Ovary (tissue), 7 donors: ENCODE measurements at regions not wholly inside any gene's neighbourhood (a gene's known extent, or its start where the extent isn't known, plus 50 kb on each side); places are given as distances from the start of the nearest gene placed in this dataset.

ENCODE experiments used
- DNase-seq, 5 donors: peaks; one replicate each; pipeline ENCODE4 v3.0.0-alpha.2; 2019 to 2020
- H3K27ac ChIP-seq, 2 donors: fragments of 200-600 bp; one replicate each; pipeline versions ENCODE4 v1.5.1 to v1.8.0; 2019 to 2022
- H3K27me3 ChIP-seq: fragments of 200-600 bp; one replicate; pipeline ENCODE4 v1.8.0; 2022
- H3K36me3 ChIP-seq: fragments of 200-600 bp; sonication (generic); one replicate; pipeline ENCODE4 v1.5.1; 2019
- H3K4me1 ChIP-seq: one replicate; pipeline ENCODE4 v1.8.1; 2013; ENCODE audit warnings: mild to moderate bottlenecking, moderate library complexity; ENCODE audit not compliant: insufficient read depth
- H3K4me3 ChIP-seq: fragments of 200-600 bp; sonication (generic); one replicate; pipeline ENCODE4 v1.5.1; 2017
- H3K9me3 ChIP-seq, 2 donors: fragments of 200-600 bp in 1 of 2; sonication (generic) in 1 of 2; one replicate each; pipeline versions ENCODE4 v1.5.1 to v1.8.1; 2013 to 2019; ENCODE audit warnings: mild to moderate bottlenecking in 1 of 2, moderate library complexity in 1 of 2
- EP300 ChIP-seq: sonication (generic); formaldehyde crosslinking; IDR thresholded peaks from one replicate; pipeline ENCODE4 v1.6.1; 2017; ENCODE audit warnings: antibody characterized with exemption
- POLR2A ChIP-seq: fragments of 450-650 bp; IDR thresholded peaks from one replicate; pipeline ENCODE4 v1.6.1; 2017; ENCODE audit warnings: antibody characterized with exemption, mild to moderate bottlenecking, moderate library complexity
- WGBS, 3 donors: extraction: QIAGEN DNeasy Blood & Tissue Kit in 1 of 3; methylation state at CpG; one replicate each; pipeline versions ENCODE4 v1.1.5 to v1.1.7; 2013 to 2017; 5-methylcytosine and 5-hydroxymethylcytosine counted together
- intact Hi-C, 4 donors: fragments of 100-400 bp; cut with DNase I; formaldehyde crosslinking; loops; one replicate each; pipeline versions ENCODE4 v1.11.0 to v1.15.1; 2022 to 2023
- TF ChIP-seq, protein P1 (sequence below), 3 donors: fragments of 450-650 bp in 2 of 3; fragments of 200-600 bp in 1 of 3; IDR thresholded peaks; one replicate each; pipeline versions ENCODE4 v1.5.1 to v1.8.0; 2016 to 2022; ENCODE audit warnings: antibody characterized with exemption in 3 of 3, mild to moderate bottlenecking in 1 of 3
- donor health status: DM: no; HTN: no; CAD: no; lungs with moderate emphysema.
- donor health status: DM: no; HTN: no; CAD: no.
- donor health status: Bipolar disorder and iron deficiency.
- donor health status: DM: no; HTN: no; CAD: no.
- donor health status: DM: yes; HTN: yes; CAD: no.

GRCh38 chr11:133727774-133728173, 117.5 kb downstream of the SPATA19 start:
- no peaks in the 10 kb centered on the region for H3K27me3 ChIP-seq
- 76 to 83% (median 82%) methylated on average over 8 of the region's 8 CpGs for WGBS, 3 donors
- TF ChIP-seq EP300: no peak
- H3K36me3 ChIP-seq: no peaks in the 10 kb centered on the region
- no peaks in the 10 kb centered on the region for H3K9me3 ChIP-seq
- DNase-seq: no peak
- no peaks in the 10 kb centered on the region for H3K4me1 ChIP-seq
- H3K27ac ChIP-seq: no peak overlapping the region
- no peak overlapping the region for H3K4me3 ChIP-seq
- intact Hi-C loops: no loop called here

DNA sequence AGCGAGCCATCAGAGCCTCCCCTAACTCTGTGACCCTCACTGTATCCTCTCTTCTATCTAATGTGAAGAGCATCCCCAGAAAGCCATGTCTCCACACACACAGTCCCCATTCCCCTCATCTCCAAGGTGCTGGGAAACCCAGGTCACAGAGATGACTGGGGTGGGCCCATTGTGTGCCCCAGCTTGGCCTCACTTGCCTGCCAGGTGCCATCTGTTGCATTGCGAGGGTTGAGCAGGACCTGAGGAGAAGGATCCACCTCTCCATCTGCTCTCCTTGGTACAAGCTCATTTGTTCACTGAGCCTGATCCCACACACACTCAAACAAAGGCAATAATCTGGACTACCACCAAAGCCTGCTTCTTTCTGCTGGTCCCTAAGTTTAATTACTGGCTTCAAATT, 118.8 kb downstream of the SPATA19 start:
- 69 to 82% (median 71%) methylated on average over 2 of the region's 2 CpGs for WGBS, 3 donors
- Histone ChIP-seq H3K27ac (no peak overlapping the region), H3K36me3 (no peaks in the 10 kb centered on the region), H3K9me3 (no peaks in the 10 kb centered on the region), H3K4me3 (no peak overlapping the region), H3K27me3 (no peaks in the 10 kb centered on the region), H3K4me1 (no peaks in the 10 kb centered on the region)
- DNase-seq: no peak
- intact Hi-C loops: no loop called here
- TF ChIP-seq EP300: no peak
- no peak for TF ChIP-seq POLR2A
- TF ChIP-seq, protein P1, sequence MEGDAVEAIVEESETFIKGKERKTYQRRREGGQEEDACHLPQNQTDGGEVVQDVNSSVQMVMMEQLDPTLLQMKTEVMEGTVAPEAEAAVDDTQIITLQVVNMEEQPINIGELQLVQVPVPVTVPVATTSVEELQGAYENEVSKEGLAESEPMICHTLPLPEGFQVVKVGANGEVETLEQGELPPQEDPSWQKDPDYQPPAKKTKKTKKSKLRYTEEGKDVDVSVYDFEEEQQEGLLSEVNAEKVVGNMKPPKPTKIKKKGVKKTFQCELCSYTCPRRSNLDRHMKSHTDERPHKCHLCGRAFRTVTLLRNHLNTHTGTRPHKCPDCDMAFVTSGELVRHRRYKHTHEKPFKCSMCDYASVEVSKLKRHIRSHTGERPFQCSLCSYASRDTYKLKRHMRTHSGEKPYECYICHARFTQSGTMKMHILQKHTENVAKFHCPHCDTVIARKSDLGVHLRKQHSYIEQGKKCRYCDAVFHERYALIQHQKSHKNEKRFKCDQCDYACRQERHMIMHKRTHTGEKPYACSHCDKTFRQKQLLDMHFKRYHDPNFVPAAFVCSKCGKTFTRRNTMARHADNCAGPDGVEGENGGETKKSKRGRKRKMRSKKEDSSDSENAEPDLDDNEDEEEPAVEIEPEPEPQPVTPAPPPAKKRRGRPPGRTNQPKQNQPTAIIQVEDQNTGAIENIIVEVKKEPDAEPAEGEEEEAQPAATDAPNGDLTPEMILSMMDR (IDR thresholded peaks at IDR 0.05): no peak

- no peaks in the 10 kb centered on the region for H3K27me3 ChIP-seq
- no peak overlapping the region for H3K27ac ChIP-seq
- TF ChIP-seq POLR2A: no peak
- TF ChIP-seq, protein P1 (IDR thresholded peaks at IDR 0.05): no peak
- TF ChIP-seq EP300: no peak
- H3K4me3 ChIP-seq: no peak overlapping the region
- no peaks in the 10 kb centered on the region for H3K9me3 ChIP-seq
- 53 to 61% (median 56%) methylated on average over 7 of the region's 7 CpGs for WGBS, 3 donors
- intact Hi-C loops: no loop called here
- no peaks in the 10 kb centered on the region for H3K36me3 ChIP-seq
- no peaks in the 10 kb centered on the region for H3K4me1 ChIP-seq
- no peak for DNase-seq
Measured at GRCh38 chr11:133724116-133724515, 121.2 kb downstream of the SPATA19 start.

GRCh38 chr11:133723056-133723455, 122.3 kb downstream of the SPATA19 start:
- DNase-seq: no peak
- WGBS, 3 donors: 10 to 12% (median 11%) methylated on average over 1 of the region's 1 CpG
- no peaks in the 10 kb centered on the region for H3K36me3 ChIP-seq
- no peak overlapping the region for H3K27ac ChIP-seq
- no peaks in the 10 kb centered on the region for H3K4me1 ChIP-seq
- intact Hi-C loops: no loop called here
- H3K9me3 ChIP-seq: no peaks in the 10 kb centered on the region
- TF ChIP-seq EP300: no peak
- TF ChIP-seq, protein P1 (IDR thresholded peaks at IDR 0.05): no peak
- no peak for TF ChIP-seq POLR2A
- no peak overlapping the region for H3K4me3 ChIP-seq
- no peaks in the 10 kb centered on the region for H3K27me3 ChIP-seq

DNA sequence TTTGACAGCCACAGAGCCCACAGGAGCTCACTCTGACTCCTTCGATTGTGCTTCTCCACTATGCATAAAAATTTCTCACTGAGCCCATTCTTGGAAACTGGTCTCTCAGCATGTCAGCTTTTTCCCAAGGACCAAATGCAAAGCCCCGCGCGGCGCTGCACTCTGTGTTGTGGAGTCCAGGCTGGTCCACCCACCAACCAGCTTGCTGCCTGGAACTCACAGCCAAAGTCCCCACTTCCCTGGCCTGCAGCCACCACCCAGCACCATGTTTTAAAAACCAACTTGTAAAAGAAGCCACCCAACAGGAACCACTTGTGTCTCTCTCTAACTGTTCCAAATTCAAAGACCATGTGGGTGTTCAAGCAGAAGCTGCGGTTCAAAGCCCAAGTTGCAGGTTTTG, 124.4 kb downstream of the SPATA19 start:
- Histone ChIP-seq H3K27ac (no peak overlapping the region), H3K4me3 (no peak overlapping the region), H3K9me3 (no peaks in the 10 kb centered on the region), H3K27me3 (no peaks in the 10 kb centered on the region), H3K4me1 (no peaks in the 10 kb centered on the region), H3K36me3 (no peaks in the 10 kb centered on the region)
- TF ChIP-seq, protein P1 (IDR thresholded peaks at IDR 0.05): no peak
- no peak for TF ChIP-seq POLR2A
- WGBS, 3 donors: 91 to 96% (median 95%) methylated on average over 6 of the region's 6 CpGs
- DNase-seq: no peak
- intact Hi-C loops: no loop called here
